SHP77 treated with DMSO at 0.1 percent for 48 hours (cell line): ENCODE measurements at regions not wholly inside any gene's neighbourhood (a gene's known extent, or its start where the extent isn't known, plus 50 kb on each side); places are given as distances from the start of the nearest gene placed in this dataset.
"Not testable (repeated sequence)": the region's sequence is repeated elsewhere in the genome, so short reads cannot be mapped to it uniquely, and the experiment has no call there.

ENCODE experiments used
- DNase-seq: peaks from one replicate; lab custom pipeline; 2025; lab: John Stamatoyannopoulos, UW

DNA sequence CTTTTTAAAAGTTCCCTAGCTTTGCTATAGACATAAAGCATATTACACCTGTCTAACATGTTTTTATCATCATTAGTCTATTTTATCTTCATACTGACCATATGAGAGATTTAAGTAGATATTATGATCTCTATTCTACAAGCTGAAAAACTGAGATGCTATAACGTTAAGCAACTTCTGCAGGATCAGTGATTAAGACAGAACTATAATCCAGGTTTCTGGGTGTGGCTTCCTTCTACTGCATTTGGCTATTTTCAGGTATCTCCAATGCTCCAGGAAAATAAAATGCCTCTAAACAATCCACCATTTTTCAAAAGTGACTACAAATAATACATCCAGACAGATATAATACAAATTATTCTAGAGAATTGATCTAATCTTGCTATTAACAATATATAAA, 53.4 kb downstream of the RGS2 start:
- no peak for DNase-seq

GRCh38 chr1:192866241-192866868, 57.5 kb downstream of the RGS2 start:
- no peak for DNase-seq

DNA sequence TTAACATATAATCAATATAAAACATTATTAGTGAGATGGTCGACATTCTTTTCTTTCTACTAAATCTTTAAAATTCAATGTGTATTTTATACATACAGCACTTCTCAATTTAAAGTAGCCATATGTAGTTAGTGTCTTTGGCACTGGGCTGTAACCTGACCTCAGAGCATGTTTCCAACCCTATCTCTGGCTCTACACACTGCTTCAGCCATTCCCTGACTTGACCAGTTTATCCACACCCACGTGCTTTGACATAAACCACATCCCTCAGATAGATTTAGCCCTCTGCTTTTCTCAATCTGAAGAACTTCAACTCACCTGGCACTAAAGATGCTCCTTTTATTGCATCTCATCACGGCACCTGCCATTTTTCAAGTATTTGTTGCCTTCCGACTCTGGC, 58.3 kb downstream of the RGS2 start:
- no peak for DNase-seq

GRCh38 chr1:192869308-192869940, 60.6 kb downstream of the RGS2 start:
- DNase-seq: no peak

GRCh38 chr1:192872010-192872409, 63.2 kb downstream of the RGS2 start:
- DNase-seq: no peak

GRCh38 chr1:192873836-192874235, 65.0 kb downstream of the RGS2 start:
- no peak for DNase-seq

DNA sequence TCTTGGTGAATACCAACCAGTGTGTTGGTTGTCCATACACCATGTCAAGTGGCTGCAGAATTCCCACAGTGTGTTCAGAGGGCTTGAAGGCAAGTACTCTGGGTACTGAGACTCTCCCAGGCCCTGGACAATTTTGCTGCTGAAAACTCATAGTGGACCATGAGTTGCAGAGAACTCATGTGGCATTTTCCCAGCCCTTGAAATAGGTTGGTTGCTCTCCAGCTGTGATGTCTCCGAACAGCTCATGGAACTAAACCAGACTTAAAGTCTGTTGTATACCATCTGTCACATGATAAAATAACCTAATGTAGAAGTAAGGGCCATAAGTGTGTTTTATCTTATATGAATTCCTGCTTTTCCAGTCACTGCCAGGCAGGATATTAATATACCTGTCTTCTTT, 67.8 kb downstream of the RGS2 start:
- no peak for DNase-seq

GRCh38 chr1:192877283-192877886, 68.5 kb downstream of the RGS2 start:
- no peak for DNase-seq

GRCh38 chr1:192878249-192878648, 69.4 kb downstream of the RGS2 start:
- DNase-seq: no peak

GRCh38 chr1:192879406-192879805, 70.6 kb downstream of the RGS2 start:
- no peak for DNase-seq

DNA sequence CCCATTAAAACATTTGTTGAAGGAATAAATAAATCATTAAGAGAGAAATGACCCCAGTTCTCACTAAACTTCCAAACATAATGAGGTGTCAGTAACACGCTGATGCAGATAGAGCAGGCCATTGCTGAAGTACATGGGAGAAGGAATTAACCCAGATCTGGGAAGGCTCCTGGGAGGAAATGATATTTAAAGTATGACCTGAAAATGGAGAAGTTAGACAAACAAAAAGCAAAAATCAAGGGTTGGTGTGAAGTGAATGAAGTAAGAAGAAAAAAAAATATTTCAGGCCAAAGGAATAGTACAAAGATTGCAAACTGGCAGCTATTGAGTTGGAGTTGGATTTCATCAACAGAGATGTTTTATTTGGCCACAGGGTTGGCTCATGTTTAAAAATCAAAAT, 71.4 kb downstream of the RGS2 start:
- no peak for DNase-seq

GRCh38 chr1:192884241-192884640, 75.4 kb downstream of the RGS2 start:
- no peak for DNase-seq

DNA sequence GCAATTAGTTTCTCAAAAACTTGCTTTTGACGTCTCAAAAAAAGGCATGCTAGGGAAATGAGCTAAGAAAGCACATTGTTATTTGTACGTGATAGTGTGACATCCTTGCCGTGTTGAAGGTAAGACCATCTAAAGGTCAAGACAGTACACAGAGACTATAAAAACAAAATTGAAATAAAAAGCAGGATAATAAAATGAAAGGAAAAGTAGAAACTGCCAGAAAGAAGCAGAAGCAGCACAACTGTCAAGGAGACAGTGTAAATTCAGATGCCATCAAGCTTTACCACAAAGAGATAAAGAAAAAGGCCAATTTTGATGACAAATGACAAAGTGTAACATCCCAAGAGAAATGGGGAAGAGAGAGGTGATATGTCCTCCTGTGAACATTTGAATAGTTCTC, 76.5 kb downstream of the RGS2 start:
- DNase-seq: not testable (repeated sequence)

- DNase-seq: no peak
Measured at GRCh38 chr1:192887426-192887825, 78.6 kb downstream of the RGS2 start.

GRCh38 chr1:192888574-192888973, 79.7 kb downstream of the RGS2 start:
- no peak for DNase-seq

GRCh38 chr1:192889082-192889481, 80.2 kb downstream of the RGS2 start:
- no peak for DNase-seq

DNA sequence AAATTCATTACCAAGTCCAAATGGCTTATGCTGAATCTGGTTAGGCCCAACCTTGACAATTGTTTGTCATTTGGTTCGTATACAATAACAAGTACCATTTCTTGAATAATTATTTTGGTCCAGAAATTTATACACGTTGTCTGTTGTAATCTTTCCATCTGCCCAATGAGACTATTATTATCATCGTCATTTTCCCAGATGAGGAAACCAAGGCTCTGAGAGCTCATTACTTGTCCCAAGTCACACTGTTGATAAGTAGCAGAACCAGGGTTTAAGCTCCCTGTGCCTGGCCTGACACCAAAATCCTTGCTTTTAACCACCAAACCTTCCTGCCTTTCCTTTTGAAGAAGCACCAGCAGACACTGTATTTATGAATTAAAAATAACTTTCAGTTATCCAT, 81.3 kb downstream of the RGS2 start:
- DNase-seq: no peak

GRCh38 chr1:192892934-192893333, 84.1 kb downstream of the RGS2 start:
- no peak for DNase-seq

DNA sequence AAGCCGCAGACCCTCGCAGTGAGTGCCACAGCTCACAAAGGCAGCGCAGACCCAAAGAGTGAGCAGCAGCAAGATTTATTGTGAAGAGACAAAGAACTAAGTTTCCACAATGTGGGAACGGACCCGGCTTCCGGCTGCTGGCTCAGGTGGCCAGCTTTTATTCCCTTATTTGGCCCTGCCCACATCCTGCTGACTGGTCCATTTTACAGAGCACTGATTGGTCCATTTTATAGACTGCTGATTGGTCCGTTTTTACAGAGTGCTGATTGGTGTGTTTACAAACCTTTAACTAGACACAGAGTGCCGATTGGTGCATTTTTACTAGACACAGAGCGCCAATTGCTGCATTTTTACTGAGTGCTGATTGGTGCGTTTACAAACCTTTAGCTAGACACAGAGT, 86.6 kb downstream of the RGS2 start:
- not testable (repeated sequence) for DNase-seq

- DNase-seq: no peak
Measured at GRCh38 chr1:192896376-192896775, 87.5 kb downstream of the RGS2 start.

GRCh38 chr1:192901500-192901899, 92.7 kb downstream of the RGS2 start:
- no peak for DNase-seq

GRCh38 chr1:192903142-192903541, 94.3 kb downstream of the RGS2 start:
- DNase-seq: peak; percentile 88

GRCh38 chr1:192904438-192904895, 95.6 kb downstream of the RGS2 start:
- DNase-seq: no peak

- DNase-seq: no peak
Measured at GRCh38 chr1:192905049-192905448, 96.2 kb downstream of the RGS2 start.
